ENCODE measurements at regions not wholly inside any gene's neighbourhood (a gene's known extent, or its start where the extent isn't known, plus 50 kb on each side); places are given as distances from the start of the nearest gene placed in this dataset.
"Not testable (repeated sequence)": the region's sequence is repeated elsewhere in the genome, so short reads cannot be mapped to it uniquely, and the experiment has no call there.

- ATAC-seq = not testable (repeated sequence)
- peak; percentile 85 for TF ChIP-seq ZNF8 (CRISPR knock-in tag; IDR thresholded peaks at IDR 0.05)
Measured at GRCh38 chr13:109934520-109934919, 148.1 kb upstream of the IRS2 start.

- TF ChIP-seq PPARA (CRISPR knock-in tag; IDR thresholded peaks at IDR 0.05; ENCODE audit: borderline replicate concordance) (no peak), ZFP3 (CRISPR knock-in tag; IDR thresholded peaks at IDR 0.05) (no peak), ESRRG (CRISPR knock-in tag; IDR thresholded peaks at IDR 0.05) (no peak), OSR1 (CRISPR knock-in tag; IDR thresholded peaks at IDR 0.05) (no peak), BACH2 (CRISPR knock-in tag; IDR thresholded peaks at IDR 0.05; ENCODE audit: borderline replicate concordance) (no peak)
- no peak for ATAC-seq
Measured at GRCh38 chr13:109933476-109933875, 147.1 kb upstream of the IRS2 start.

GRCh38 chr13:109924376-109924775, 138.0 kb upstream of the IRS2 start:
- TF ChIP-seq TSHZ2 (CRISPR knock-in tag; IDR thresholded peaks at IDR 0.05) (no peak), ZFP3 (CRISPR knock-in tag; IDR thresholded peaks at IDR 0.05) (no peak)
- no peak for ATAC-seq

GRCh38 chr13:109922518-109922917, 136.1 kb upstream of the IRS2 start:
- ATAC-seq = no peak; the same call in 2 of the 3 replicates
- no peak for TF ChIP-seq TCF4 (CRISPR knock-in tag; IDR thresholded peaks at IDR 0.05; ENCODE audit: borderline replicate concordance)
- TF ChIP-seq ESRRG (CRISPR knock-in tag; IDR thresholded peaks at IDR 0.05) = no peak
- no peak for TF ChIP-seq CSDC2 (CRISPR knock-in tag; IDR thresholded peaks at IDR 0.05)
- TF ChIP-seq PPARA (CRISPR knock-in tag; IDR thresholded peaks at IDR 0.05; ENCODE audit: borderline replicate concordance) = no peak
- no peak for TF ChIP-seq RARB (CRISPR knock-in tag; IDR thresholded peaks at IDR 0.05)
- TF ChIP-seq CREB5 (CRISPR knock-in tag; IDR thresholded peaks at IDR 0.05; ENCODE audit: low read depth) = no peak
- no peak for TF ChIP-seq OSR1 (CRISPR knock-in tag; IDR thresholded peaks at IDR 0.05)
- no peak for TF ChIP-seq ZFP30 (CRISPR knock-in tag; IDR thresholded peaks at IDR 0.05)

GRCh38 chr13:109919715-109920375, 133.5 kb upstream of the IRS2 start:
- peak; percentile 46; the same call in 2 of the 3 replicates for ATAC-seq
- TF ChIP-seq CSDC2 (CRISPR knock-in tag; IDR thresholded peaks at IDR 0.05) (0 out of 2 replicates have a peak, but pooled peaks have one; percentile 9), ZNF8 (CRISPR knock-in tag; IDR thresholded peaks at IDR 0.05) (no peak)

- TF ChIP-seq PPARA (CRISPR knock-in tag; IDR thresholded peaks at IDR 0.05; ENCODE audit: borderline replicate concordance) = no peak
- TF ChIP-seq SNAI2 (CRISPR knock-in tag; IDR thresholded peaks at IDR 0.05) = no peak
- TF ChIP-seq ZNF70 (CRISPR knock-in tag; IDR thresholded peaks at IDR 0.05) = no peak
- TF ChIP-seq ISL1 (CRISPR knock-in tag; IDR thresholded peaks at IDR 0.05) = no peak
- TF ChIP-seq BACH2 (CRISPR knock-in tag; IDR thresholded peaks at IDR 0.05; ENCODE audit: borderline replicate concordance) = no peak
- TF ChIP-seq TSHZ2 (CRISPR knock-in tag; IDR thresholded peaks at IDR 0.05) = no peak
- no peak for TF ChIP-seq CREB5 (CRISPR knock-in tag; IDR thresholded peaks at IDR 0.05; ENCODE audit: low read depth)
- no peak for TF ChIP-seq ARNTL (CRISPR knock-in tag; IDR thresholded peaks at IDR 0.05; ENCODE audit: borderline replicate concordance, low read depth)
- TF ChIP-seq ZNF8 (CRISPR knock-in tag; IDR thresholded peaks at IDR 0.05) = no peak
- TF ChIP-seq ZFP30 (CRISPR knock-in tag; IDR thresholded peaks at IDR 0.05) = no peak
- TF ChIP-seq ESRRG (CRISPR knock-in tag; IDR thresholded peaks at IDR 0.05) = no peak
- no peak for TF ChIP-seq CSRNP3 (CRISPR knock-in tag; IDR thresholded peaks at IDR 0.05)
- no peak for TF ChIP-seq ZC3H10 (CRISPR knock-in tag; IDR thresholded peaks at IDR 0.05)
- peak; percentile 24; the same call in 1 of the 3 replicates for ATAC-seq
Measured at GRCh38 chr13:109918179-109918711, 131.9 kb upstream of the IRS2 start.
